Osteocyte (in vitro differentiated cells): ENCODE measurements at regions not wholly inside any gene's neighbourhood (a gene's known extent, or its start where the extent isn't known, plus 50 kb on each side); places are given as distances from the start of the nearest gene placed in this dataset.

Source experiments
- DNase-seq: peaks from one replicate; pipeline ENCODE4 v3.0.0; 2021; ENCODE audit warnings: mixed read lengths; ENCODE audit not compliant: unreplicated experiment; ENCODE audit errors: extremely low spot score
- H3K27ac Mint-ChIP-seq: one replicate; pipeline ENCODE4 v1.8.0; 2021; ENCODE audit warnings: mild to moderate bottlenecking, mixed read lengths; ENCODE audit not compliant: unreplicated experiment
- H3K27me3 Mint-ChIP-seq: one replicate; pipeline ENCODE4 v1.8.0; 2021; ENCODE audit warnings: mixed read lengths; ENCODE audit not compliant: unreplicated experiment
- H3K36me3 Mint-ChIP-seq: one replicate; pipeline ENCODE4 v1.8.0; 2021; ENCODE audit warnings: mixed read lengths; ENCODE audit not compliant: unreplicated experiment
- H3K4me1 Mint-ChIP-seq: one replicate; pipeline ENCODE4 v1.8.0; 2021; ENCODE audit warnings: mixed read lengths; ENCODE audit not compliant: unreplicated experiment
- H3K4me3 Mint-ChIP-seq: one replicate; pipeline ENCODE4 v1.8.0; 2021; ENCODE audit warnings: mild to moderate bottlenecking, moderate library complexity, mixed read lengths; ENCODE audit not compliant: unreplicated experiment
- H3K9me3 Mint-ChIP-seq: one replicate; pipeline ENCODE4 v1.8.0; 2021; ENCODE audit warnings: mixed read lengths; ENCODE audit not compliant: unreplicated experiment
- CTCF ChIP-seq: fragments of 200-600 bp; sonication (generic); IDR thresholded peaks from 2 replicates; pipeline ENCODE4 v1.5.0; 2021; ENCODE audit warnings: antibody characterized with exemption, mild to moderate bottlenecking, moderate library complexity

GRCh38 chr7:12939694-12940093, 252.3 kb downstream of the ARL4A start:
- H3K36me3 Mint-ChIP-seq = no peaks in the 10 kb centered on the region
- no peaks in the 10 kb centered on the region for H3K27me3 Mint-ChIP-seq
- H3K4me3 Mint-ChIP-seq = no peak overlapping the region
- TF ChIP-seq CTCF = no peak
- no peak for DNase-seq
- H3K27ac Mint-ChIP-seq = no peak overlapping the region
- H3K9me3 Mint-ChIP-seq = peaks cover 24% of the 10 kb centered on the region
- peaks cover 8% of the 10 kb centered on the region for H3K4me1 Mint-ChIP-seq

GRCh38 chr7:12941512-12941911, 254.1 kb downstream of the ARL4A start:
- H3K36me3 Mint-ChIP-seq = no peaks in the 10 kb centered on the region
- H3K4me3 Mint-ChIP-seq = no peak overlapping the region
- H3K9me3 Mint-ChIP-seq = peaks cover 24% of the 10 kb centered on the region
- H3K27me3 Mint-ChIP-seq = no peaks in the 10 kb centered on the region
- TF ChIP-seq CTCF = no peak
- no peak overlapping the region for H3K27ac Mint-ChIP-seq
- DNase-seq = no peak
- H3K4me1 Mint-ChIP-seq = peaks cover 8% of the 10 kb centered on the region

GRCh38 chr7:12942609-12943008, 255.2 kb downstream of the ARL4A start:
- Mint-ChIP-seq H3K4me3 (no peak overlapping the region), H3K9me3 (peaks cover 16% of the 10 kb centered on the region), H3K4me1 (peaks cover 8% of the 10 kb centered on the region), H3K36me3 (no peaks in the 10 kb centered on the region), H3K27ac (no peak overlapping the region), H3K27me3 (no peaks in the 10 kb centered on the region)
- no peak for DNase-seq
- no peak for TF ChIP-seq CTCF

- H3K9me3 Mint-ChIP-seq = peaks cover 6% of the 10 kb centered on the region
- no peak for DNase-seq
- H3K27ac Mint-ChIP-seq = no peak overlapping the region
- no peaks in the 10 kb centered on the region for H3K36me3 Mint-ChIP-seq
- H3K27me3 Mint-ChIP-seq = no peaks in the 10 kb centered on the region
- peaks cover 8% of the 10 kb centered on the region for H3K4me1 Mint-ChIP-seq
- no peak overlapping the region for H3K4me3 Mint-ChIP-seq
- no peak for TF ChIP-seq CTCF
Observed at GRCh38 chr7:12943781-12944180, 256.3 kb downstream of the ARL4A start.

- peaks cover 19% of the 10 kb centered on the region for H3K4me1 Mint-ChIP-seq
- no peak overlapping the region for H3K27ac Mint-ChIP-seq
- no peak overlapping the region for H3K4me3 Mint-ChIP-seq
- no peaks in the 10 kb centered on the region for H3K36me3 Mint-ChIP-seq
- no peaks in the 10 kb centered on the region for H3K27me3 Mint-ChIP-seq
- no peaks in the 10 kb centered on the region for H3K9me3 Mint-ChIP-seq
- TF ChIP-seq CTCF = no peak
- no peak for DNase-seq
Observed at GRCh38 chr7:12945901-12946300, 258.5 kb downstream of the ARL4A start.
